ENCODE measurements at regions not wholly inside any gene's neighbourhood (a gene's known extent, or its start where the extent isn't known, plus 50 kb on each side); places are given as distances from the start of the nearest gene placed in this dataset.

GRCh38 chr16:13314633-13315032 lies 413.2 kb downstream of the SHISA9 start:
- H3K36me3 ChIP-seq = no peaks in the 10 kb centered on the region
- H3K27me3 ChIP-seq = no peaks in the 10 kb centered on the region
- no peak overlapping the region for H3K27ac ChIP-seq
- H3K4me3 ChIP-seq = no peak overlapping the region
- H3K9me3 ChIP-seq = no peaks in the 10 kb centered on the region
- H3K4me1 ChIP-seq = no peaks in the 10 kb centered on the region
- TF ChIP-seq CTCF (IDR thresholded peaks at IDR 0.05) = no peak
- H3K9ac ChIP-seq (ENCODE audit: low read depth in 2 of 2, low read length in 2 of 2) = no peak overlapping the region
- no peak for DNase-seq
- intact Hi-C loops (cut with DNase I) = no loop called here

DNA sequence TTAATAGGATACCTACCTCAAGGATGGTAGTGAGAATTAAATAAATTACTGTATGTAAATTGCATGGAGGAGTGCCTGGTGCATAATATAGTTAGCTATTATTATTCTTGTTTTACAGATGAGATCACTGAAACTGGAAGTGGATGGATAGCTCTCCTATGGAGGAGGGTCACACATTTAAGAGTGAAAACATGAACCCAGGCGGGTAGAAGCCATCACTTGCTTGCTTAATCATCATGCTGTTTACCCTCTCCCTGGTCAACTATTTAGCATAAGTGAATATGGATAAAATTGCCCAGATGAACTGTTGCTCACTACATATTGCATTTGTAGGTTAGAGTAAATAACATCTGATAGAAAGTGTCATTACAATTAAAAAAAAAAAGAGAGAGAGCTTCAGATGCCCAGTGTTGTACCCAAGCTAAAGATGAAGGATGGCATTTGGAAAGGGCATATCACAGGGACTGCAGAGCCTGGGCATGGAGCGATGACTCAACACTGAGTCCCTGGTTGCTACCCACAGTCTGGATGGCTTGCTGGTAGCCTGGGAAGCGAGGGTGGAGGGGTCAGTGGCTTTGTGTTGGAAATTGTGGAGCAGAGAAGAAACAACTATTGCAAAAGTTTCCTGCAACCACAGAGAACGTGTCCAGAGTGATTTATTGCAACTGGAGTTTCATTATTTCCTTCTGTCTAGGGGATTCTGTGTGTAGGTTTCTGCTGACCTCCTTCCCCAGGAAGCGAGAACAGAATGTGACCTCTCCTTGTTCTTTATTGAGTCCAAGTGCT lies 414.4 kb downstream of the SHISA9 start:
- Histone ChIP-seq H3K4me1 (no peaks in the 10 kb centered on the region), H3K27ac (no peak overlapping the region), H3K36me3 (no peaks in the 10 kb centered on the region), H3K9me3 (no peaks in the 10 kb centered on the region), H3K27me3 (no peaks in the 10 kb centered on the region), H3K9ac (ENCODE audit: low read depth in 2 of 2, low read length in 2 of 2) (no peak overlapping the region), H3K4me3 (no peak overlapping the region)
- DNase-seq = no peak
- no peak for TF ChIP-seq CTCF (IDR thresholded peaks at IDR 0.05)
- intact Hi-C loops (cut with DNase I) = no loop called here

DNA sequence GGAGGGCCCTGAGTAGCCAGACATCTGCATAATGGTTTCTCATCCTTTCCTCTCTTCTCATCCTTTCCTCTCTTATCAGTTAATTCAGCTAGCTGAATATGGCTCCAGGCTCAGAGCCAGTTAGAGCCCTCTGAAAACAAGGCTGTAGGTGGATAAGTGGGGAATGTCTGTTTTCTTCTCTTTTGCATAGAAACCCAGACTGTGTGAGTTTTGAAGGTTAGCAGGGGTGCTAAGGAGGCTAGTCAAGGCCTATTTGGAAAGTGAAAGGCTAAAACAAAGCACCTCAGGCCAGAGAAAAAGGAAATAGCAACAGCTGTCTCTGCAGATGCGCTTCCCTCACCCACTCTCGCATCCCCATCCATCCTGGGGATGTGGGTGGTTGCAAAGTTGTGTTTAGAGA lies 420.9 kb downstream of the SHISA9 start:
- TF ChIP-seq CTCF (IDR thresholded peaks at IDR 0.05) = no peak
- H3K36me3 ChIP-seq = no peaks in the 10 kb centered on the region
- DNase-seq = no peak
- intact Hi-C loops (cut with DNase I) = no loop called here
- H3K4me3 ChIP-seq = no peak overlapping the region
- no peak overlapping the region for H3K27ac ChIP-seq
- no peaks in the 10 kb centered on the region for H3K9me3 ChIP-seq
- no peaks in the 10 kb centered on the region for H3K4me1 ChIP-seq
- no peaks in the 10 kb centered on the region for H3K27me3 ChIP-seq
- no peak overlapping the region for H3K9ac ChIP-seq (ENCODE audit: low read depth in 2 of 2, low read length in 2 of 2)

DNA sequence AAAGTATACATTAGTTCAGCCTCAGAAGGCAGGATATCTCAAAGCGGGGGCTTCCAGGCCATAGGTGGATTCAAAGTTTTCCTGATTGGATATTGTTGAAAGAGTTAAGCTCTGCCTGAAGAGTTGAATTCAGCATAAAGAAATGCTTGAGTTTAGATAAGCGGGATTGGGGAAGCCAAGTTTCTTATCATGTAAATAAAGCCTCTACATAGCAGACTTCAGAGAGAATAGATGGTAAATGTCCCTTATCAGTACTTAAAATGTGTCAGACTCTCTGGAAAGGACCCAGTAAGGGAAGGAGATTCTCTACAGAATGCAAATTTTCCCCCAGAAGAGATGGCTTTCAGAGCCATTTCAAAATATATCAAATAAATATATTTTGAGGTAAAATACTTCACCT lies 423.5 kb downstream of the SHISA9 start:
- H3K9ac ChIP-seq (ENCODE audit: low read depth in 2 of 2, low read length in 2 of 2) = no peak overlapping the region
- H3K4me3 ChIP-seq = no peak overlapping the region
- intact Hi-C loops (cut with DNase I) = no loop called here
- H3K36me3 ChIP-seq = no peaks in the 10 kb centered on the region
- no peaks in the 10 kb centered on the region for H3K9me3 ChIP-seq
- no peak for TF ChIP-seq CTCF (IDR thresholded peaks at IDR 0.05)
- H3K27ac ChIP-seq = no peak overlapping the region
- no peak for DNase-seq
- no peaks in the 10 kb centered on the region for H3K27me3 ChIP-seq
- H3K4me1 ChIP-seq = no peaks in the 10 kb centered on the region

GRCh38 chr16:13325396-13325795 lies 424.0 kb downstream of the SHISA9 start:
- no peak for TF ChIP-seq CTCF (IDR thresholded peaks at IDR 0.05)
- Histone ChIP-seq H3K4me1 (no peaks in the 10 kb centered on the region), H3K36me3 (no peaks in the 10 kb centered on the region), H3K9ac (ENCODE audit: low read depth in 2 of 2, low read length in 2 of 2) (no peak overlapping the region), H3K4me3 (no peak overlapping the region), H3K27ac (no peak overlapping the region), H3K27me3 (no peaks in the 10 kb centered on the region), H3K9me3 (no peaks in the 10 kb centered on the region)
- no peak for DNase-seq
- intact Hi-C loops (cut with DNase I) = no loop called here
